Psoas muscle (tissue), 7 donors: ENCODE measurements at regions not wholly inside any gene's neighbourhood (a gene's known extent, or its start where the extent isn't known, plus 50 kb on each side); places are given as distances from the start of the nearest gene placed in this dataset.
A peak's percentile ranks its signal among the peaks of the same experiment; 100 is the strongest.
"Not testable (repeated sequence)": the region's sequence is repeated elsewhere in the genome, so short reads cannot be mapped to it uniquely, and the experiment has no call there.

ENCODE experiments used
- ATAC-seq, 4 donors: fragments of 200-7000 bp; cut with Tn5 transposase; one replicate each; pipeline ENCODE4 v1.9.1; 2020; ENCODE audit warnings: moderate library complexity in 3 of 4, mild to moderate bottlenecking in 2 of 4
- DNase-seq, 2 donors: peaks; one replicate each; pipeline ENCODE4 v3.0.0-alpha.2; 2020
- H3K27ac ChIP-seq: fragments of 200-600 bp; one replicate; pipeline ENCODE4 v1.8.0; 2022
- H3K27me3 ChIP-seq, 3 donors: fragments of 200-600 bp in 1 of 3; one replicate each; pipeline versions ENCODE4 v1.6.1 to v1.8.0; 2013 to 2022; ENCODE audit warnings: low read length in 2 of 3, mild to moderate bottlenecking in 2 of 3, moderate library complexity in 1 of 3; ENCODE audit not compliant: insufficient read depth in 3 of 3
- H3K36me3 ChIP-seq, 2 donors: fragments of 200-600 bp in 1 of 2; one replicate each; pipeline versions ENCODE4 v1.6.1 to v1.8.0; 2013 to 2022; ENCODE audit warnings: low read depth in 1 of 2, mild to moderate bottlenecking in 1 of 2, moderate library complexity in 1 of 2; ENCODE audit not compliant: insufficient read depth in 1 of 2
- H3K4me1 ChIP-seq: fragments of 200-600 bp; one replicate; pipeline ENCODE4 v1.8.0; 2022
- H3K4me3 ChIP-seq: fragments of 200-600 bp; one replicate; pipeline ENCODE4 v1.8.0; 2022; ENCODE audit warnings: mild to moderate bottlenecking
- H3K9me3 ChIP-seq: fragments of 200-600 bp; one replicate; pipeline ENCODE4 v1.8.0; 2022
- CTCF ChIP-seq: fragments of 200-600 bp; IDR thresholded peaks from one replicate; pipeline ENCODE4 v1.8.0; 2022; ENCODE audit warnings: antibody characterized with exemption
- WGBS, 3 donors: extraction: QIAGEN DNeasy Blood & Tissue Kit; methylation state at CpG; one replicate each; pipeline versions ENCODE4 v1.1.6 to v1.1.7; 2013; 5-methylcytosine and 5-hydroxymethylcytosine counted together
- intact Hi-C, 2 donors: fragments of 100-400 bp; cut with DNase I; formaldehyde crosslinking; loops; one replicate each; pipeline versions ENCODE4 v1.11.0 to v1.14.2; 2022
- donor health status: healthy with polysubstance abuse.
- donor health status: DM: no; HTN: no; CAD: no; lungs with moderate emphysema.
- donor health status: Bipolar disorder and iron deficiency.
- donor health status: healthy.
- donor health status: DM: yes; HTN: yes; CAD: no.
- donor health status: DM: no; HTN: no; CAD: no.
- donor health status: DM: yes; HTN: yes; CAD: no.

- H3K27ac ChIP-seq = peak overlapping the region; percentile 16
- H3K27me3 ChIP-seq, H3K9me3 ChIP-seq, H3K4me3 ChIP-seq, intact Hi-C loops, H3K36me3 ChIP-seq, H3K4me1 ChIP-seq: not testable (repeated sequence)
- DNase-seq (peak in 1 of 2 donors; percentile 70), ATAC-seq (peak in 3 of 4 donors; percentile 24 to 60 (median 45))
- 69 to 73% (median 72%) methylated on average over 15 of the region's 15 CpGs for WGBS, 3 donors
These were observed 206.9 kb downstream of the NPIPB11 start for GRCh38 chr16:29199626-29200025.

- DNase-seq (no peak), ATAC-seq (no peak)
- Histone ChIP-seq H3K4me3 (no peak overlapping the region), H3K27ac (peak overlapping the region; percentile 16), H3K27me3 (no peaks in the 10 kb centered on the region), H3K36me3 (no peaks in the 10 kb centered on the region), H3K4me1 (no peaks in the 10 kb centered on the region), H3K9me3 (no peaks in the 10 kb centered on the region)
- no peak for TF ChIP-seq CTCF
- intact Hi-C loops = no loop called here
- 36 to 60% (median 45%) methylated on average over 22 to 23 of the region's 23 CpGs for WGBS, 3 donors
These were observed 207.6 kb downstream of the NPIPB11 start for GRCh38 chr16:29198731-29199521.

GRCh38 chr16:29198231-29198630 is 208.3 kb downstream of the NPIPB11 start:
- Histone ChIP-seq H3K9me3 (no peaks in the 10 kb centered on the region), H3K36me3 (no peaks in the 10 kb centered on the region), H3K27ac (no peak overlapping the region), H3K4me1 (no peaks in the 10 kb centered on the region), H3K4me3 (no peak overlapping the region), H3K27me3 (no peaks in the 10 kb centered on the region)
- ATAC-seq (no peak), DNase-seq (no peak)
- 77 to 86% (median 78%) methylated on average over 4 of the region's 4 CpGs for WGBS, 3 donors
- intact Hi-C loops = no loop called here
- TF ChIP-seq CTCF = no peak

GRCh38 chr16:29197494-29198100 is 208.9 kb downstream of the NPIPB11 start:
- H3K4me1 ChIP-seq, ATAC-seq, H3K27ac ChIP-seq, H3K27me3 ChIP-seq, intact Hi-C loops, DNase-seq, H3K9me3 ChIP-seq, H3K36me3 ChIP-seq, H3K4me3 ChIP-seq: not testable (repeated sequence)
- whole genome bisulfite sequencing, 3 donors = 93 to 99% (median 99%) methylated on average over 5 of the region's 5 CpGs

GRCh38 chr16:29196746-29197145 is 209.8 kb downstream of the NPIPB11 start:
- DNase-seq, H3K9me3 ChIP-seq, intact Hi-C loops, H3K27me3 ChIP-seq, H3K4me3 ChIP-seq, H3K4me1 ChIP-seq, H3K36me3 ChIP-seq, ATAC-seq, H3K27ac ChIP-seq: not testable (repeated sequence)
- 89 to 100% (median 100%) methylated on average over 1 of the region's 1 CpG for WGBS, 3 donors

- WGBS, 3 donors = 47 to 55% (median 53%) methylated on average over 18 to 19 of the region's 19 CpGs
- H3K36me3 ChIP-seq, H3K4me3 ChIP-seq, H3K4me1 ChIP-seq, H3K27me3 ChIP-seq, ATAC-seq, intact Hi-C loops, H3K27ac ChIP-seq, H3K9me3 ChIP-seq: not testable (repeated sequence)
- DNase-seq = peak in 1 of 2 donors; percentile 58
These were observed 210.4 kb downstream of the LAT start for GRCh38 chr16:29195116-29195872.

GRCh38 chr16:29194185-29194844 is 209.5 kb downstream of the LAT start:
- WGBS, 3 donors = 90 to 92% (median 92%) methylated on average over 15 to 18 of the region's 21 CpGs
- H3K9me3 ChIP-seq, H3K4me3 ChIP-seq, H3K36me3 ChIP-seq, DNase-seq, ATAC-seq, intact Hi-C loops, H3K27ac ChIP-seq, H3K4me1 ChIP-seq, H3K27me3 ChIP-seq: not testable (repeated sequence)

- H3K9me3 ChIP-seq, H3K4me3 ChIP-seq, H3K27me3 ChIP-seq, H3K4me1 ChIP-seq, ATAC-seq, intact Hi-C loops, H3K36me3 ChIP-seq, DNase-seq, H3K27ac ChIP-seq: not testable (repeated sequence)
- WGBS, 3 donors = 81 to 94% (median 89%) methylated on average over 13 of the region's 13 CpGs
These were observed 208.8 kb downstream of the LAT start for GRCh38 chr16:29193634-29194033.

- H3K9me3 ChIP-seq, H3K27me3 ChIP-seq, DNase-seq, H3K27ac ChIP-seq, ATAC-seq, H3K36me3 ChIP-seq, H3K4me3 ChIP-seq, H3K4me1 ChIP-seq, intact Hi-C loops: not testable (repeated sequence)
- WGBS, 3 donors = 89 to 95% (median 94%) methylated on average over 14 of the region's 14 CpGs
These were observed 208.4 kb downstream of the LAT start for GRCh38 chr16:29193248-29193574.
